ENCODE measurements at regions not wholly inside any gene's neighbourhood (a gene's known extent, or its start where the extent isn't known, plus 50 kb on each side); places are given as distances from the start of the nearest gene placed in this dataset.
"Not testable (repeated sequence)": the region's sequence is repeated elsewhere in the genome, so short reads cannot be mapped to it uniquely, and the experiment has no call there.

- not testable (repeated sequence) for DNase-seq
Measured at GRCh38 chr4:180360113-180360512, 1883.1 kb upstream of the TENM3 start.

DNA sequence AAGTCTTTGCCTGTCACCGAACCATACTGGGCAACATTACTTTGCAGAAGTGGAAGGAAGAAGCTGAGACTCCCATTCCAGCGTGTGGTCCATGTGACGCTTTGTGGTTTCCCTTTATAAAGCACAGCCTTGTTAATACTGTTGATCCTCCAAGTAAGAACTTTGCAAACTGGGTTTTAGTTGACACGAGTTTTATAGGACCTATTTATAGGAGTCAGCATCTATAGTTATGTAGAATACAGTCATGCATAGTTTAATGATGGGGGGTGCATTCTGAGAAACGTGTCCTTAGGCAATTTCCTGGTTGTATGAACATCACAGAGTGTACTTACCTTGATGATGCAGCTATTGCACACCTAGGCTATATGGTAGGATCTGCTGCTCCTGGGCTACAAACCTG lies 1879.4 kb upstream of the TENM3 start:
- DNase-seq = no peak

GRCh38 chr4:180372691-180373090 lies 1870.5 kb upstream of the TENM3 start:
- DNase-seq = no peak

GRCh38 chr4:180377741-180378140 lies 1865.5 kb upstream of the TENM3 start:
- DNase-seq = no peak

GRCh38 chr4:180380733-180381132 lies 1862.5 kb upstream of the TENM3 start:
- DNase-seq = no peak

DNA sequence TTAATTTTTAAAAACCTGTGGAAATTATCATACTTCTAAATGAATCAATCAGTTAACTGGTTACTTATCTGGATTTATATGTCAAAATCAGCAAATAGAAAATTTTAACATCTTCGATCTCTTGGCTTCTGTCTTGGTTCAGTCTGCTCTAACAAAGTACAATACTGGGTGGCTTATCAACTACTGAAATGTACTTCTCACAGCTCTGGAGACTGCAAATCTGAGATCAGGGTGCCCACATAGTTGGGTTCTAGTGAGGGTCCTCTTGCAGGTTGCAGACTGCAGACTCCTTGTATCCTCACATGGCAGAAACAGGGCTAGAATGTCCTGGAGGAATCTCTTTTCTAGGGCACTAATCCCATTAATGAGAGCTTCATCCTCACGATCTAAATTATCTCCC lies 1851.6 kb upstream of the TENM3 start:
- no peak for DNase-seq

DNA sequence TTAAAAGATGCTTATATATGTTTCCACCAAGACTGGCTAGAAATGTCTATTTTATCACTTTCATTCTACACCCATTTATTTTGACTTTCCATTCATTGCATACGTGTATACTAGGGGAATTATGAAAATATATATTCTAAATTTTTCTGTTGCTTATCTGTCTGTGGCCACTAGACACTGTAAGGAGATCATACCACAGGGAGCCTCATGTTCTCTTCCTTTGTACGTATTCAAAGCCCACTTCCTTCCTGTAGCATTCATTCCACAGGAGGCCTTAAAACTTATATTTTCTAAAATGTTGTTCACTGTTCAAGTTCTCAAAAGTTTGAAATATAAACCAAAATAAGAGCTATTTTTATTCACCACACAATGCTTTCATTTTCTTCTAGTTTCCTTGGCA lies 1848.9 kb upstream of the TENM3 start:
- DNase-seq = no peak

GRCh38 chr4:180394730-180395129 lies 1848.5 kb upstream of the TENM3 start:
- no peak for DNase-seq

DNA sequence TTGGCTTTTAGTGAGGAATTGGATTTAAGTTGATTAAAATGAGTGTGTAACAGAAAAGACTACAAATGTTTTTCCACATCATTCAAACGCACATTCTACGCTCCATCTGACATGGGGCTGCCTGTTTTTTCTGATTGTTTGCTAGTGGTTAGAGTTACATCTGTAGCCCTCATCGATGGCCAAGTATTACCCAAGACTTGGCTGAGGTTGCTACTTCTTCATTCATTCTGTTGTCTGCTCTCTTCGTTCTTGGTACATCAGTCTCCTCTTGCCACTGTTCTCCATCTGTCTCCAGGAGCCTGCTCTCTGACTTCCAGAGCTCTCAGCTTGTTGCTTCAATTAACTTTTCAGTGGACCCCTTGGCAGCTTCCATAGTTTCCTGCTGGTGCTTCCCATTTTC lies 1844.6 kb upstream of the TENM3 start:
- no peak for DNase-seq

- DNase-seq = no peak
Measured at GRCh38 chr4:180407275-180407885, 1835.8 kb upstream of the TENM3 start.

DNA sequence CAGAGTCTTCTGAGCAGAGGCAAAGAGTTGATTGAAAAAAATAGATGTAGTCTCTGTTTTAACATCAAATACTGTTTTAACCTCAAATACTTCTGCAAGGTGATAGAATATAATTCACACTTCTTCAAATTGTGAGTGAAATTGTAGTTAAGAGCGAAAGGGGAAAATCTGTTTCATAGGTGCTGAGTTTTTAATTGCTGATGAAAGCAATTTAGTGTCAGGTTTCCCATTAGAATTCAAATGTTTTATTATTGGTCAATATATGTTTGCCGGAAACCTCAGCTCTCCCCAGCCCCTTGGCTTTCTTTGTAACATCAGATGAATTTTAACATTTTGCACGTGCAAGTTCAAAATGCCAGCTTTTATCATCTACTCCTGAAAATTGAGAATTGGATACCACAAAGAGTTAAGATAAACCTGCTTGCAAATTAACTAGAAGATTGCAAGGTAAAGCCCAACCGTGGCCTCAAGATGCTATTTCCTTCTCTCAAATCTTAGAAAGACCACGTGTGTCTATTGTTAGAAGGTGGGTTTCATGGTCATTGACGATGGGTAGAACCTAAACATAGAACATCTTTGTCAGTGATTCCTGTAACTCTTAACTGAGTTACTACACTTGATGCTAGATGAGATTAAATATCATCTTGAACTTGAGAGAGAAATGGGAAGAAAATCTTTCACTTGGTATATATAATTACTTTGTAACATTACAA lies 1824.2 kb upstream of the TENM3 start:
- no peak for DNase-seq

DNA sequence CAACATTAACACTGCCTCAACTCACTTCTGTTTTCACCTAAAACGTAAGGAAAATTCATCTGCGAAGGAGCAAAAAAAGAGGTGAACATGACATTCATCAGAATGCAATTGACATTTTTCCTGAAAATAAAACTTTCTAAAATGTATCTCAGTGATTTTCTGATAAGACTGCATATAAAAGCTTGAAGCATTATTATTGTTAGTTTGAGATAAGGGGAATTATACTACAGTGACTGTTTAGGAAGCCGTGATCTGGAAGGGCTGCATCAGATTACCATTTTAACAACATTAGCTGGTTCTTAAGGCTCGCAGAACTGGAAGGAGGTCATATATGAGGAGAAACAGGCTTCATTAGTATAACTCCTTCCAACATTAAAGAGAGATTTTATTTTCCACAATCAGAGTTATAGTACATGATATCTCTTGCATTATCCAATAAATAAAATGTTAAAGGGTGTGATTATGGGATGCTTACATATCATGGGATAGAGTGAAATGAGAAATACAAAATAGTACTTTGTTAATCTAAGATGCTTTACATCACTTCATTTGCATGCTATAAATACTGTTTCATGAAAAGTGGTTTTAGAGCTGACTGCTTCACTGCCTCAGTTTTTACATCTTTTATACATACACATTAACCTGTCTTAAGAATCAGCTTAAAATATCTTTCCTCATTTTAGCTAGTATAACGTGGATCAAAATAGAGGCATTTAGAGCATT lies 1820.1 kb upstream of the TENM3 start:
- no peak for DNase-seq

- no peak for DNase-seq
Measured at GRCh38 chr4:180423712-180424057, 1819.5 kb upstream of the TENM3 start.

GRCh38 chr4:180426938-180427337 lies 1816.3 kb upstream of the TENM3 start:
- DNase-seq = no peak

DNA sequence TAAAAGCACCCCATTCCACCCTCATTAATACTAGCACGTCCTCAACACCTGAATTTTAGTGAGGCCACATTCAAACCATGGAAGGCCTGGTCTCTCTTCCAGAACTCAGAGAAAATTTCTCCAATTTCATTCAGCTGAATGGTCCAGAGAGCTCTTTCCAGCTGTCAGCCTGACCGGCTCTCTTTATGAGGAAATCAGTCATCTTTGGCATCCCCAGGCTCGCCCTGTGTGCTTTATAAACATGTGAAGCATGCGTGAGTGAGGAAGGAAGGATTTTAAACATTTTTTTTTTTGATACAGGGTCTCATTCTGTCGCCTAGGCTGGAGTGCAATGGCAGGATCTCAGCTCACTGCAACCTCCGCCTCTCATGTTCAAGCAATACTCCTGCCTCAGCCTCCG lies 1812.9 kb upstream of the TENM3 start:
- no peak for DNase-seq

GRCh38 chr4:180434131-180434895 lies 1808.9 kb upstream of the TENM3 start:
- no peak for DNase-seq

GRCh38 chr4:180436361-180436760 lies 1806.8 kb upstream of the TENM3 start:
- no peak for DNase-seq

DNA sequence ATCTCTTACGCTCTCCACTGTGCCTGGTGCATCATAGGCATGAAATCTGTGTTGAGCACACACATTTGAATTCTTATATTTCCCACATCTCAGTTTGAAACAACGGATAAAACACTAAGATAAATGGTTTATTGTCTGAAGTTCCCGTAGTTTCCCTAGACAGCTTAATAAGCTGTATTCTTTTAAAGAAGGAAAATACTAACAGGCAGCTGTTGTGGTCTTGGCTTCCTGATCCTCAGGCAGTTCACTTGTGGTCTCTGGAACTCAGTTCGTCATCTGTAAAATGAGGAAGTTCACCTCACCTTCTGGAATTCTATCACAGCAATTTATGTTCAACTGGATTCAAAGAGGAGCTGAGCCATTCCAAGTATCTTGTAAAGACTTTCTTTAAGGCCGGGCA lies 1805.6 kb upstream of the TENM3 start:
- no peak for DNase-seq

DNA sequence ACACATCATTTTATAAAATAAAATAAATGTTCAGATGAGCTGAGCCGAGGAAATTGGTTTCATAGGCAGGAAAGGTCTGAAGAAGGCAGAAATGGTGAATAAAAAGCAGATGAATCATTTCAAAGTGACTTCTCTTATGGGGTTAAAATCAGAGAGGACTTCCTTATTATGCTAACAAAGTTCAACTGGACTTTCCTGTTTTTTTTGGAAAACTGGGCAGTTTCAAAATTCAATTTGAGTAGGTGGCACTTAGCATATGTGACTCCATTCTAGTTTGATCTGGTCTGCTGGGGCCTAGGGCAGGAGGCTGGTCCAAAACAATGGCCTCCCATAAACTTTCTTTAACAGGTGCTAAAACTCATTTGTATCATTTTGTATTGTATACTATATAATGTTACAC lies 1794.9 kb upstream of the TENM3 start:
- DNase-seq = no peak

GRCh38 chr4:180449395-180449956 lies 1793.7 kb upstream of the TENM3 start:
- no peak for DNase-seq

- DNase-seq = no peak
Measured at GRCh38 chr4:180455226-180455625, 1788.0 kb upstream of the TENM3 start.

DNA sequence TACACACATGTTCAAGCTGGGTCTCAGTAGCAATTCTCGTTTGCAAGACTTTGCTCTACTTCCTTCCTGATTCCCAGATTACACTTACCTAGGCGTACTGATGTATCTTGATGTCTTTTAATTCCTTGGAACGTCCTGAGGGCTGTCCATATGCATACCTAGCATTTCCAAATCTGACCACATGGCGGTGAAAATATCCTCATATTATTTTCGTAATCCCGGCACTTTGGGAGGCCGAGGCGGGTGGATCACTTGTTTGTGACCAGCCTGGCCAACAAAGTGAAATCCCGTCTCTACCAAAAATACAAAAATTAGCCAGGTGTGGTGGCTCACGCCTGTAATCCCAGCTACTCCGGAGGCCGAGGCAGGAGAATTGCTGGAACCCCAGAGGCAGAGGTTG lies 1786.3 kb upstream of the TENM3 start:
- DNase-seq = no peak

DNA sequence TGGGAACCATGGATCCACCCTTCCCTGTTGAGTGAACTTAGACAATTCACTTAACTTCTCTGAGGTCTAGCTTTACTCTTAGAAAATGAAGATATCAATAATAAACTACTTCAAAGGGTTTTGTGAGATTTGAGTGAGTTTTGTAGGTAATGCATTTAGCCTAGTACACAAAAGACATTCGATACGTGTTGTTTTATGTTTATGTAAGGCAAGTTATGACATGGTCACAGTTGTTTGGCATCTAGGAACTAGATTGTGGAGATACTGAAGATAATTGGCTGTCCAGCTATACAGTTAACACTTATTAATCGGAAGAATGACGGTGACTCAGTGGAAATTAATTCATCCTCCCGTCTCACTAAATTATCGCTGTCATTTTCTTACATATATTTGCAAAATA lies 1781.1 kb upstream of the TENM3 start:
- DNase-seq = no peak
